ENCODE measurements at regions not wholly inside any gene's neighbourhood (a gene's known extent, or its start where the extent isn't known, plus 50 kb on each side); places are given as distances from the start of the nearest gene placed in this dataset.

DNA sequence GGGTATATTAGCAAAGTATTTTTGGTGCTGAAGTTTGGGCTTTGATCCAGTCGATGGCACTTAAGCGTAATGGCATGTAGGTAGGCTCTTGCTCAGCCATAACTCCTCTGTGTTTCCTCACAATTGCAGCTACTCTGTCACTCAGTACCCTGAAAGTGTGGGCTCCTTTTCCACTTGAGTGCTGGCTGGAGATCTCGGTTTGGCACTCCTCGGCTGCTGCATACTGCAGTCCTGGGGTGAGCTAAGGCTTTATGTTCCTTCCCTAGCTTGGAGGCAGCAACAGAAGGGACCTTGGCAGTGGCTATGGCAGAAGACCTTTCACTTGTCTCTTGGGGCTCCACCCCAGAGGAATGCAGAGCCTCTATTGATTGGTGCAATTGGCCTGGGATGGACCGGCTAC lies 106.7 kb upstream of the GRXCR1 start:
- no peak for TF ChIP-seq POLR2AphosphoS5 (IDR thresholded peaks at IDR 0.05; ENCODE audit: low read depth, low read length)
- TF ChIP-seq CTCF (IDR thresholded peaks at IDR 0.05 in 2 of 3, conservative IDR thresholded peaks at IDR 0.05 in 1 of 3; ENCODE audit: borderline replicate concordance in 1 of 3, insufficient read depth in 1 of 3, low read depth in 2 of 3, low read length in 2 of 3) = no peak
- TF ChIP-seq YY1 (IDR thresholded peaks at IDR 0.05; ENCODE audit: extremely low read depth, insufficient replicate concordance, low read depth, low read length) = no peak
- TF ChIP-seq, protein P1, sequence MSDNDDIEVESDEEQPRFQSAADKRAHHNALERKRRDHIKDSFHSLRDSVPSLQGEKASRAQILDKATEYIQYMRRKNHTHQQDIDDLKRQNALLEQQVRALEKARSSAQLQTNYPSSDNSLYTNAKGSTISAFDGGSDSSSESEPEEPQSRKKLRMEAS (IDR thresholded peaks at IDR 0.05) = no peak
- no peak for TF ChIP-seq ZFX (IDR thresholded peaks at IDR 0.05)
- TF ChIP-seq POLR2A (IDR thresholded peaks at IDR 0.05; ENCODE audit: borderline replicate concordance, extremely low read depth, insufficient read depth, insufficient read length) = no peak
- no peak for TF ChIP-seq CEBPB (IDR thresholded peaks at IDR 0.05; ENCODE audit: low read depth)
- no peak for TF ChIP-seq EGR1 (IDR thresholded peaks at IDR 0.05; ENCODE audit: low read depth)
- TF ChIP-seq EZH2 (IDR thresholded peaks at IDR 0.05) = no peak
- no peak for TF ChIP-seq SRF (IDR thresholded peaks at IDR 0.05; ENCODE audit: low read depth)
- TF ChIP-seq, protein P2, sequence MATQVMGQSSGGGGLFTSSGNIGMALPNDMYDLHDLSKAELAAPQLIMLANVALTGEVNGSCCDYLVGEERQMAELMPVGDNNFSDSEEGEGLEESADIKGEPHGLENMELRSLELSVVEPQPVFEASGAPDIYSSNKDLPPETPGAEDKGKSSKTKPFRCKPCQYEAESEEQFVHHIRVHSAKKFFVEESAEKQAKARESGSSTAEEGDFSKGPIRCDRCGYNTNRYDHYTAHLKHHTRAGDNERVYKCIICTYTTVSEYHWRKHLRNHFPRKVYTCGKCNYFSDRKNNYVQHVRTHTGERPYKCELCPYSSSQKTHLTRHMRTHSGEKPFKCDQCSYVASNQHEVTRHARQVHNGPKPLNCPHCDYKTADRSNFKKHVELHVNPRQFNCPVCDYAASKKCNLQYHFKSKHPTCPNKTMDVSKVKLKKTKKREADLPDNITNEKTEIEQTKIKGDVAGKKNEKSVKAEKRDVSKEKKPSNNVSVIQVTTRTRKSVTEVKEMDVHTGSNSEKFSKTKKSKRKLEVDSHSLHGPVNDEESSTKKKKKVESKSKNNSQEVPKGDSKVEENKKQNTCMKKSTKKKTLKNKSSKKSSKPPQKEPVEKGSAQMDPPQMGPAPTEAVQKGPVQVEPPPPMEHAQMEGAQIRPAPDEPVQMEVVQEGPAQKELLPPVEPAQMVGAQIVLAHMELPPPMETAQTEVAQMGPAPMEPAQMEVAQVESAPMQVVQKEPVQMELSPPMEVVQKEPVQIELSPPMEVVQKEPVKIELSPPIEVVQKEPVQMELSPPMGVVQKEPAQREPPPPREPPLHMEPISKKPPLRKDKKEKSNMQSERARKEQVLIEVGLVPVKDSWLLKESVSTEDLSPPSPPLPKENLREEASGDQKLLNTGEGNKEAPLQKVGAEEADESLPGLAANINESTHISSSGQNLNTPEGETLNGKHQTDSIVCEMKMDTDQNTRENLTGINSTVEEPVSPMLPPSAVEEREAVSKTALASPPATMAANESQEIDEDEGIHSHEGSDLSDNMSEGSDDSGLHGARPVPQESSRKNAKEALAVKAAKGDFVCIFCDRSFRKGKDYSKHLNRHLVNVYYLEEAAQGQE (IDR thresholded peaks at IDR 0.05; ENCODE audit: low read depth) = no peak
